Stomach (tissue), 4 donors: ENCODE measurements at regions not wholly inside any gene's neighbourhood (a gene's known extent, or its start where the extent isn't known, plus 50 kb on each side); places are given as distances from the start of the nearest gene placed in this dataset.

Experiments used
- POLR2A ChIP-seq, 4 donors: fragments of 450-650 bp; IDR thresholded peaks; one replicate each; pipeline ENCODE4 v1.6.1; 2016; ENCODE audit warnings: antibody characterized with exemption in 4 of 4, control low read depth in 2 of 4, mild to moderate bottlenecking in 1 of 4, moderate library complexity in 1 of 4
- TF ChIP-seq, protein P1 (sequence below), 7 experiments: fragments of 450-650 bp in 4 of 7; fragments of 200-600 bp in 3 of 7; sonication (generic) in 3 of 7; IDR thresholded peaks; one replicate each; pipeline ENCODE4 v1.5.1; 2016 to 2019; ENCODE audit warnings: antibody characterized with exemption in 7 of 7, control low read depth in 2 of 7, mild to moderate bottlenecking in 1 of 7

DNA sequence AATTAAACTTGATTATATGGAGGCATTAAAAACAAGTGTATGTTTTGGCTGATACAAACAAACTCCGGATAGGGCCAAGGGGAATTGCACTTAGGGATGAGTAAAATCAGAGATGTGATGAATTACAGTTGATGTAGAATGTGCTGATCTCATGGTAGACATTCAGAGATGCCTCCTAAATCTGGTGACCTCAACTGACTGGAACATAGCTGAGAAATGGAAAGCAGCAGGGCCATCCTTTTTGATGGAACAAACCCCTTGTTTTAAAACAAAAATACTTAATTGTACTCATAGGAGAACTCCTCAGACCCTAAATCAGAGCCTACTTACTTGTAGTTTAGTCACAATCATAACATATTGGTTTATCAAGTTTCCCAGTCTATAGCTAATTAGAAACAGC lies 122.8 kb downstream of the C12orf75 start:
- TF ChIP-seq, protein P1, sequence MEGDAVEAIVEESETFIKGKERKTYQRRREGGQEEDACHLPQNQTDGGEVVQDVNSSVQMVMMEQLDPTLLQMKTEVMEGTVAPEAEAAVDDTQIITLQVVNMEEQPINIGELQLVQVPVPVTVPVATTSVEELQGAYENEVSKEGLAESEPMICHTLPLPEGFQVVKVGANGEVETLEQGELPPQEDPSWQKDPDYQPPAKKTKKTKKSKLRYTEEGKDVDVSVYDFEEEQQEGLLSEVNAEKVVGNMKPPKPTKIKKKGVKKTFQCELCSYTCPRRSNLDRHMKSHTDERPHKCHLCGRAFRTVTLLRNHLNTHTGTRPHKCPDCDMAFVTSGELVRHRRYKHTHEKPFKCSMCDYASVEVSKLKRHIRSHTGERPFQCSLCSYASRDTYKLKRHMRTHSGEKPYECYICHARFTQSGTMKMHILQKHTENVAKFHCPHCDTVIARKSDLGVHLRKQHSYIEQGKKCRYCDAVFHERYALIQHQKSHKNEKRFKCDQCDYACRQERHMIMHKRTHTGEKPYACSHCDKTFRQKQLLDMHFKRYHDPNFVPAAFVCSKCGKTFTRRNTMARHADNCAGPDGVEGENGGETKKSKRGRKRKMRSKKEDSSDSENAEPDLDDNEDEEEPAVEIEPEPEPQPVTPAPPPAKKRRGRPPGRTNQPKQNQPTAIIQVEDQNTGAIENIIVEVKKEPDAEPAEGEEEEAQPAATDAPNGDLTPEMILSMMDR (IDR thresholded peaks at IDR 0.05): no peak
- no peak for TF ChIP-seq POLR2A (IDR thresholded peaks at IDR 0.05)
